HG02885 (cell line): ENCODE measurements at regions not wholly inside any gene's neighbourhood (a gene's known extent, or its start where the extent isn't known, plus 50 kb on each side); places are given as distances from the start of the nearest gene placed in this dataset.

ENCODE experiments used
- ATAC-seq: cut with Tn5 transposase; IDR thresholded peaks from one replicate; pipeline ENCODE4 v1.9.1; 2021; ENCODE audit warnings: mild to moderate bottlenecking; ENCODE audit not compliant: unreplicated experiment, poor library complexity

DNA sequence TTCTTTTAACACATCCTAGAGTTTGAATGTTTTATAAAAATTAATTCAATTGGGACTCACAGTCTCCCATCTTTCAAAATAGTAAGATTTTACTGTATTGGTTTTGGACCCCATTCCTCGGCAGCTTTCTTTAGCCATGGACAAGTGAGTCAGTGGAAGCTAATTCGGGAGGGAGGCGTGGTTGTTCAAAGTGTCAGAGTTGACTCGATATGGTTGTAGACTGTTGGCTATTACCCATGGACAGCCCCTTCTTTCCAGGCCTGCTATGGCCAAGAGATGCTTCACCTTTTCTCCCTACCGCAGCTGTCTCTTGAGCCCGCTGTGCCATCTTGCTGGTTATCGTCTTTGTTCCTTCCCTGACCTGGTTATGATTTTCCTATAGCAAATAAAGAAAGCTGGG is 243.0 kb downstream of the CD83 start:
- no peak for ATAC-seq

- no peak for ATAC-seq
Observed at GRCh38 chr6:14361297-14361696, 243.7 kb downstream of the CD83 start.

DNA sequence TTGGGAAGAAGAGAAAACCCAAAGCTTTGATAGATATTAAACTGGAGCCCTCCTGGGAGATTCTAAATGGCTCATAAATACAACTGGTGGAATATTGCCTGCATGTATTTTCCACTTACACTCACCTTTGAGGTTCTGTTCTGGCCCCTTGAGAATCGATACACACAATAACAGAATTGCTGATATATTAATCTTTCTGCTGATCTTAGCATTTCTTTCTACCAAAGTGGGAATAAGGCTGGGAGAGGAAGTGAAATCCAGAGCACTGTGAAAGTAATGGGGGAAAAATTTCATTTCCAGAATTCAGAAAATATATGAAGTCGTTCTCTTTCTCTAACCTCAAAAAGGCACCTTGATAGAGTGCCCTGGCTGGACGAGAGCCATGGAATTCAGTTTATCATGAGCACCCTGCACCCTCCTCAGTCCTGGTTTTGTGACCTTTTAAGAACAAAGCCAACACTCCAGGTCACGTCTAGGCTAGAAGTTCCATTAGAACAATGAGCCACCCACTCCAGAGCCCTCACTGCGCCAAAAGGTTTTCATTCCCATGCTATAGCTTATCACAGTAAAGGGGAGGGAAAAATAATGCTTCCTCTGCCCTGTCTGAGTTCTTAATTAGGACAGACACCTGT is 244.5 kb downstream of the CD83 start:
- ATAC-seq, result no peak

DNA sequence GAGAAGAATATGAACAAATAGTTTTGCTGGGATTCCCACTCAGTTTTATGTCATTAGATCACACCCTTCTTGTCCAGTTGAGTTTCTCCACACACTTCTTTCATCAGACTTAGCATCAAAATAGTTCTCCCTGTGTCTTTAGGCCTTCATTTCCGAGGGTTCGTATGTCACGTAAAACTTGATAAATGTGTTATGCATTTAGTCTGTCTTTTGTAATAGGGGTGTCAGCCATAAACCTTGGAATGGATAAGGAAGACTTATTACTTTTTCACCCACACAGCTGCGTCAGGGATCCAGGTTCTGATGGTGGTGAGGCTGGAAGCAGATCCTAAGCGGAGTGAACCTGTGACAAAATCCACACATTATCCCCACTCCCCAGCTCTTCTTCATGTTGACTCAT is 246.8 kb downstream of the CD83 start:
- ATAC-seq, result no peak

DNA sequence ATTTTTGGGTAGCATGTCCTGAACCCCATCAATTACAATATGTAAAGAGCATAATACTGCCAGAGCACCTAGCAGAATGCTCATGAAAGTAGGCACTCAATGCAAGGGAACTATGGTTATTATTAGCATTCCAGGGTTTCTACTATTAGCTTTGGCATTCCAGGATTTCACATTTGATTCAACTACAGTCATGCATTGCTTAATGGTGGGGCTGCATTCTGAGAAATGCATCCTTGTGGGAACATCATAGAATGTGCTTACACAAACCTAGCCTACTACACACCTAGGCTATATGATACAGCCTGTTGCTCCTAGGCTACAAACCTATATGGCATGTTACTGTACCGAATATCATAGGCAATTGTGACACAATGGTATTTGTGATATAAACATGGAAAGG is 247.8 kb downstream of the CD83 start:
- ATAC-seq, result no peak

GRCh38 chr6:14366315-14366714 is 248.7 kb downstream of the CD83 start:
- ATAC-seq, result no peak

DNA sequence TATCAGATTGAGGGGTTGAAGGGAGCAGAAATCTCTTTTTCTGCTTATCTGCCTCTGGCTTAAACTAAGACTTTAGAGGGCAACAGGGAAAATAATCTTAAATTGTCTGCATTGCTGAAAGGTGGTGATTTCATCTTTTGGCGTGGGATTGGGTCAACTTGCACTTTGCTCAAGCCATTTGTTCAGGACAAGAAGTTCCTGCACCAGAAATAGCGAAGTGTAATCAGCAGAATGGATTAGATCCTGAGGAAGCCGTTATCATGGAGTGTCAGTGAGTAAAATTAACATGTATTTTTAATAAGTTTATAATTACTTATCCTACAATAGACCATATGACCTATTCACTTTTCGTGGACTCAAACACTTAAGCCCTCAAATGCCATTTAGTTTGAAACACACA is 249.3 kb downstream of the CD83 start:
- no peak for ATAC-seq

DNA sequence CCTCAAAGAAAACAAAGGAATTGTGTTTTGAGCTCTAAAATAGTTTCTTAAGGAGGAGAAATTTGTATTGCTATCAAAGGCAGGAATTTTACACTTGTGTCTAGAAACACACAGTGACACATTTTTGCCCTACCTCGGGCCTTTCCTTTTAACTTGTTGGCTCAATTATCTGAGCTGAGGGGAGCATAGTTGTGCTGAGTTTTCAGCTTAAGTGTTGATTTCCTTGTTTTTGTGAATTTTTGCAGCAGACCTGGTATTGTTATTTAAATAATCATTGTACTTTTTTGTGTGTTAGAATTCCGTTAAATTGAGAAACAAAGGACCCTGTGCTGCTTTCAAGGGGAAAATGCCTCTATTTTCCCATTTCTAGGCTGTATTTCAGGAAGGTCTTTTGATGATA is 249.7 kb downstream of the CD83 start:
- ATAC-seq, result no peak

- ATAC-seq, result no peak
Observed at GRCh38 chr6:14369717-14370116, 252.1 kb downstream of the CD83 start.

DNA sequence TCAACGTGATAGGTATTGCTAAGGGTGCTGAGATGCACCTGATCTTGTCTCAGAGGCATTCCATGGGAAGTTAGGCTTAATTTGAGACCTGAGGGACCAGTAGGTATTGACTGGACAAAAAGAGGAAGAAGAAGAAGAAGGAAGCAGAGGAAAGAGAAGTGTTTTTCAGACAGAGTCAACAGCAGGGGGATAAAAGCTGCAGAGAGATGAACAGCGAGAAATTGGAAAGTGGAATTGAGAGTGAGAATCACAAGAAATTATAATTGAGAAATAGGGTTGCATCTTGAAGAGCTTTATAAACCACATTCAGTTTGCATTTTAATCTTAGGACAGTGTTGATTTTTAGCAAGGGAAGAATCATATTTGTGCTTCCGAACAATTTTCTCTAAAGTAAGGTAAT is 254.0 kb downstream of the CD83 start:
- ATAC-seq, result no peak

- ATAC-seq, result no peak
Observed at GRCh38 chr6:14372734-14373489, 255.3 kb downstream of the CD83 start.

DNA sequence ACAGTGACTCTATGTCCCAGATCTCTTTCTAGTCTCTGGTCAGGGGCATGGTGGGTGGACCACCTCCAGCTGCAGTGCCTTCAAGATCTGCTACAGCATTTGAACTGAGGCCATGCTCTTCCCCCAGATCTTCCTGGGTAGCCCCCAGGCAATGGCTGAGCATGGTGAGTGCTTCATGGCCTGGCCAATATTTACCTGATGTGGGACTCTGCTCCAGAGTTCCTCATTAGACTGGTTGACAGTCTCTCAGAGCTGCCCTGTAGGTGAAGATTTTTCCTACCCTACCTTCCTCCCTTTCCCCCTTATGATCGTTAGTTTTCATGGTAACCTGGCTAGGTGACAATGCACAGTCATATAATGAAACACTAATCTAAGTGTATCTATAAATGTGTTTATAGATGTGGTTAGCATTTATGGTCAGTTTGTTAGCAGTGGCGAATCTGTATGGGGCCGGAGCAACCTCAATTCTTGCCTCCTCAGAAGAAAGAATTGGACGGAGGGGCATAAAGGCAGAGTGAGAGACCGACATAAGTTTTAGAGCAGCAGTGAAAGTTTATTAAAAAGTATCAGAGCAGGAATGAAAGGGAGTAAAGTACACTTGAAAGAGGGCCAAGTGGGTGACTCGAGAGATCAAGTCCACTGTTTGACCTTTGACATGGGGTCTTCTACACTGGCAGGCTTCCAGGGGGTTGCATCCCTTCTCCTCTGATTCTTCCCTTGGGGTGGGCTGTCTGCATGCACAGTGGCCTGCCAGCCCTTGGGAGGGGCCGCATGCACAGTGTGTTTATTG is 256.3 kb downstream of the CD83 start:
- ATAC-seq, result no peak

DNA sequence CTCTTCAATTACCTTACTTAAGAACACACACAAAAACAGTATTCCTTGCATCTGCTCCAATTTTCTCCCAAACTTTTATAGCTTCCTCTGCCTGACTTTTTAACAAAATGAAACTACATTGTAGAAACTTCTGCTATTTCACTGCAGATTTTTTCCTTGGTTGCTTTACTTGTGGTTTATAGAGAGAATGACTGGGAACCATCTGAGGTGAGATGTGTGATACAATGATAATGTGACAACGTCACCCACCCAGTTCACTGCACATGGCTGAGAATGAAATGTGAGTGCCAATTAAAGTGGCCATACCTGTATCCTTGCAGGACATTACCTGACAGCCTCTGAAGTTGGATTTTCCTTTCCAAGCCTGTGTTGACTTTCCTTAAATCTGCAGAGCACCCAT is 258.4 kb downstream of the CD83 start:
- no peak for ATAC-seq

DNA sequence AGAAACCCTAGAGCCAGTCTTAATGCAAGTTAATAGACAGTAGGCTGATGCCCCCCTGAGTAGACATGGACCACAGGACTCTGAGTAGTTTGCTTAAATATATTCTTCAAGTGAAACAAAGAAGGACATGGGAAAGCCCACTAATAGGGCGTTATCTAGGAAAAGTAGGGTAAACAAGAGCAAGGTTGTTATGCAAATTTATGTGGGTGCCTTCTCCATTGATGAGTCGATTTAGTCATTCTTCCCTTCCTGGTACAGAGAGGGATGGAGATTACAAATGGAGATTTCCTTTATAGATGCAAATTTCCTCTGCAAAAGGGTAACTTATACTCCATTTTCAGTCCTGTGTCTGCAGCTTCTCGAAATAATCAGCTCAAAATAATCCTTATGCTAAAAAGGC is 262.0 kb downstream of the CD83 start:
- ATAC-seq, result no peak

DNA sequence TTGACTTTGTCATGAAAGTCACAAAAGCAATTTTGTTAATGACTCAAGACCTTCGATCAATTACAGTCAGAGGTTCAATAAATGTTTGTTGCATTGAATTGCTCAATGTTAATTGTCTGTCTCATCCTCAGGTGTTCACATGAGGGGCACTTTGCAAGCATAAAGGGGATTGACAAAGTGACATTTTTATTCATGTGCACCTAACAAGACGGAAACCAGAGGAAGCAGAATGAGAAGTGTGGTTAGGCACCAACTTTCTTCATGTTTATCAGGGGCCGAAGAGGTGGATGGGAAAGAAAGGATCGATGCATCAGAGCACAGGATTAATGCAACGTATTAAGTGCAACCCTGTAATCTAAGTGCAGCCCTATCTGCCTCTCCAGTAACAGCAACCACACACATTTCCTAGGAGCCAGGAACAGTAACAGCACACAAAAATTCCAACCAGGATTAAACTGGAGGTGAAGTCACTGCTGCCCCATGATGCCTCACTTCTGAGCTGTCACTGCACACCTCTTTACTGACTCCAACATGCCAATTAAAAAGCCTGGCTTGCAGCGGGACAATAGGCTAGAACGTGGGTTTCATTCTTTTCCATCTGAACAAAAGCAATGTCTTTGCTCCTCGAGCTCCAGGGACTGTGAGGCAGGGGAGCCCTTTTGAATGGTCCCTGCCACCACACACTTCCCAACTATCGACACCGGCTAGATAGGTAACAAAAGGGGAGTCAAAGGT is 262.7 kb downstream of the CD83 start:
- ATAC-seq, result no peak

DNA sequence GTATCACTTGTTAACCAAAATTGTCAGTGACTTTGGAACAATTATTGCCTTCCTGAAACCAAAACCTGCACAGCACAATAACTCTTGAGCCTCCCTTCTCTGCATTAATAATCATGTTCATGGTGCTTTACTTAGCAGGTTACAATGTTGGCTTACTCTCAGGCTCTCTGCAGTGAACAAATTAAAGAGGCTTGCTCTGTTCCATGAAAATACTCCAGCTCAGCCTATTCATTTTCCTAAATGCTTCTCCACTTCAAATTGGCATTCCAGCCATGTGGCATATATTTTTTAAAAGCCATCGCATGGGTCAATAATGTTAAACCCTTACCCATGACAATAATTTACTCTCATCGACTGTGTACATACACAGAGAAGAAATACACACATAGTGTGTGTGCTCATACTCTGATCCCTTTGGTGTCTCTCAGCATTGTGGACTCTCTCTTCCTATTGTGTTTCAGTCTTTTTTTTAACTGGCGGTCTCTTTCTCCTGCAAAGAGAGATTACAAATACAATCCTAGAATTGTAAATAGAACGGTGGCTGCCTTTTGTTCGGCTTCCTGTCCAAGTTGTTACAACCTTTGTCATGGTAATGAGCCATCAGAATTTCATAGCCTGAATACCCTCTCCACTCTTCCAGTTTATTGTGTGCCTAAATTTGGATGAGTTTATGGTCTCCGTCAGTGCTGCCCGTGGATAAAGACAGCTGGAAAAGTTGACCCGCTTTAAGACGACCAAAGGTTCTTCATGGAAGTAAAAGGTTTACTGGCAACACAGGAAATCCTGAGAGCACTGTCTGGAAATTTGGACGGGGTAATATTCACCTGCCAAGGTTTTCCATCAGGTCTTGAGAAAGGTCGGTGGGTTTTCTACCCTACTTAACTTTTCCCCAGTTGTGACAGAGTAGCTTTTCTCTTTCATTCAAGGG is 263.6 kb downstream of the CD83 start:
- no peak for ATAC-seq

- ATAC-seq, result no peak
Observed at GRCh38 chr6:14381829-14382677, 264.5 kb downstream of the CD83 start.

DNA sequence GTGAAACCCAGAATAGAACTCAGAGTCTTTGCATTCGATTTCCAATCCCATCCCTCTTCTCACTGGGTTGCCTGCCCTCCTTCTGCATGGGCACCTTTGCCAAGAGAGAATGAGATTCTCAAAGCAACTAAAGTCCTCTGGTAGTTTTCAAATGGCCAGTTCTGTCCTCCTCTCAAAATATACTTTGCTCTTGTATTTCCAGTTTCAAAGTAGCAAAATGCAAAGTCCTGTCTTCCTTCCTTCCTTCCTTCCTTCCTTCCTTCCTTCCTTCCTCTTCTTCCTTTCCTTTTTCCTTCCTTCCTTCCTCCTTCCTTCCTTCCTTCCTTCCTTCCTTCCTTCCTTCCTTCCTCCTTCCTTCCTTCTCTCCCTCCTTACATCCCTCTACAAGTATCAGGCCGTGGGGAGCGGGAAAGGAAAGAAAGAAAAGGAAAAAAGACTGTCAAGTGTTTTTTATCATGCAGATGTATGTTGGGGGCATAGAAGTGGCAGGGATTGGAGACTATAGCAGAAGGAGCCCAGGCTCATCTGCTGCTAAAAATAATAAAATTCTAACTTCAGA is 265.2 kb downstream of the CD83 start:
- ATAC-seq, result no peak
